SK-N-SH (cell line): ENCODE measurements at regions not wholly inside any gene's neighbourhood (a gene's known extent, or its start where the extent isn't known, plus 50 kb on each side); places are given as distances from the start of the nearest gene placed in this dataset.

Source experiments
- CTCF ChIA-PET: fragments of 300-600, 350-600 bp; formaldehyde crosslinking; extraction: SDS; loops from one replicate; lab custom pipeline; 2021; lab: Yijun Ruan, JAX
- POLR2A ChIA-PET: fragments of 350-600 bp; sonication (Branson Sonifier 250); formaldehyde crosslinking; extraction: SDS; loops from one replicate; lab custom pipeline; 2020; ENCODE audit warnings: antibody characterized with exemption, inconsistent platforms; lab: Yijun Ruan, JAX
- DNase-seq: peaks from one replicate; pipeline ENCODE4 v3.0.0; 2012
- H2AFZ ChIP-seq: fragments of 200-600 bp; sonication (generic); 2 replicates; pipeline ENCODE4 v1.8.1; 2016; ENCODE audit warnings: antibody characterized with exemption, mild to moderate bottlenecking, low read depth
- H3F3A ChIP-seq: fragments of 200-600 bp; sonication (generic); replicated peaks from 2 replicates; pipeline ENCODE3; 2016; ENCODE audit warnings: antibody characterized with exemption, mild to moderate bottlenecking; ENCODE audit not compliant: insufficient read depth
- H3K27ac ChIP-seq, 2 experiments: fragments of 200-500 bp in 1 of 2; fragments of 200-600 bp in 1 of 2; sonication (Bioruptor generic) in 1 of 2; sonication (generic), shearing (Covaris generic) in 1 of 2; 2 replicates each; pipeline versions ENCODE4 v1.5.1 to v1.6.1; 2014 to 2016; ENCODE audit warnings: low read depth in 2 of 2, inconsistent platforms in 1 of 2, low read length in 1 of 2, mild to moderate bottlenecking in 1 of 2, mixed read lengths in 1 of 2
- H3K27me3 ChIP-seq: fragments of 200-600 bp; sonication (generic), shearing (Covaris generic); 2 replicates; pipeline ENCODE4 v1.6.1; 2016; ENCODE audit warnings: mixed run types; ENCODE audit not compliant: insufficient read depth
- H3K36me3 ChIP-seq, 2 experiments: fragments of 200-500 bp in 1 of 2; fragments of 200-600 bp in 1 of 2; sonication (Bioruptor generic) in 1 of 2; sonication (generic) in 1 of 2; replicated peaks in 1 of 2; 2 replicates each; pipeline versions ENCODE3 to v1.5.1; 2014 to 2016; ENCODE audit warnings: low read length in 1 of 2, mild to moderate bottlenecking in 1 of 2; ENCODE audit not compliant: insufficient read depth in 2 of 2, control insufficient read depth in 1 of 2
- H3K4me1 ChIP-seq, 2 experiments: fragments of 200-500 bp in 1 of 2; fragments of 200-600 bp in 1 of 2; sonication (Bioruptor generic) in 1 of 2; sonication (generic), shearing (Covaris generic) in 1 of 2; 2 replicates each; pipeline versions ENCODE4 v1.5.1 to v1.6.1; 2014 to 2016; ENCODE audit warnings: low read depth in 1 of 2, low read length in 1 of 2, mixed run types in 1 of 2; ENCODE audit not compliant: insufficient read depth in 2 of 2, control insufficient read depth in 1 of 2
- H3K4me2 ChIP-seq: fragments of 200-600 bp; sonication (generic), shearing (Covaris generic); 2 replicates; pipeline ENCODE4 v1.6.1; 2017; ENCODE audit warnings: mixed run types
- H3K4me3 ChIP-seq, 2 experiments: fragments of 200-500 bp in 1 of 2; fragments of 200-600 bp in 1 of 2; sonication (Bioruptor generic) in 1 of 2; sonication (generic), shearing (Covaris generic) in 1 of 2; 2 replicates each; pipeline versions ENCODE4 v1.5.1 to v1.8.1; 2014 to 2016; ENCODE audit warnings: low read depth in 2 of 2, inconsistent platforms in 1 of 2, low read length in 1 of 2, mild to moderate bottlenecking in 1 of 2, mixed read lengths in 1 of 2, moderate library complexity in 1 of 2
- H3K79me2 ChIP-seq: fragments of 200-600 bp; sonication (generic); 2 replicates; pipeline ENCODE4 v1.8.1; 2017; ENCODE audit warnings: mild to moderate bottlenecking; ENCODE audit not compliant: insufficient read depth
- H3K9ac ChIP-seq: fragments of 200-600 bp; sonication (generic); 2 replicates; pipeline ENCODE4 v1.6.1; 2017; ENCODE audit warnings: mixed run types
- H3K9me2 ChIP-seq: fragments of 200-600 bp; sonication (generic); 2 replicates; pipeline ENCODE4 v1.6.1; 2017; ENCODE audit warnings: mixed run types
- H3K9me3 ChIP-seq: fragments of 200-600 bp; sonication (generic); 2 replicates; pipeline ENCODE4 v1.6.1; 2017; ENCODE audit warnings: mixed run types, mild to moderate bottlenecking, moderate library complexity
- H4K20me1 ChIP-seq: fragments of 200-600 bp; sonication (generic); 2 replicates; pipeline ENCODE4 v1.6.1; 2017; ENCODE audit warnings: mild to moderate bottlenecking, mixed run types; ENCODE audit not compliant: insufficient read depth
- CHD2 ChIP-seq: fragments of 150-350 bp; IDR thresholded peaks from 2 replicates; pipeline ENCODE4 v1.6.1; 2018; ENCODE audit warnings: low read length; ENCODE audit not compliant: partially characterized antibody
- FOSL2 ChIP-seq: IDR thresholded peaks from 2 replicates; pipeline ENCODE4 v1.4.0; 2012; ENCODE audit warnings: low read depth, mild to moderate bottlenecking, moderate library complexity, borderline replicate concordance
- FOXJ3 ChIP-seq: sonication (generic); formaldehyde crosslinking; IDR thresholded peaks from 2 replicates; pipeline ENCODE4 v1.5.1; 2020; ENCODE audit warnings: mild to moderate bottlenecking, missing genetic modification reagents
- FOXM1 ChIP-seq: IDR thresholded peaks from 2 replicates; pipeline ENCODE4 v1.4.0; 2012; ENCODE audit warnings: low read depth, mild to moderate bottlenecking
- MAX ChIP-seq: IDR thresholded peaks from 2 replicates; pipeline ENCODE4 v1.4.0; 2012; ENCODE audit warnings: low read depth
- NFIC ChIP-seq: IDR thresholded peaks from 2 replicates; pipeline ENCODE4 v1.4.0; 2012; ENCODE audit warnings: borderline replicate concordance
- NRF1 ChIP-seq: IDR thresholded peaks from 2 replicates; pipeline ENCODE4 v1.6.1; 2012; ENCODE audit warnings: low read depth, mild to moderate bottlenecking, low read length
- POLR2AphosphoS5 ChIP-seq: IDR thresholded peaks from 2 replicates; pipeline ENCODE4 v1.6.1; 2012; ENCODE audit warnings: low read depth, low read length
- RCOR1 ChIP-seq: fragments of 150-350 bp; IDR thresholded peaks from 2 replicates; pipeline ENCODE4 v1.6.1; 2017; ENCODE audit warnings: antibody characterized with exemption, low read length
- RFX5 ChIP-seq: IDR thresholded peaks from 2 replicates; pipeline ENCODE4 v1.6.1; 2012; ENCODE audit warnings: mild to moderate bottlenecking, improper control_type of control experiment, low read length
- SMC3 ChIP-seq: IDR thresholded peaks from 2 replicates; pipeline ENCODE4 v1.6.1; 2012; ENCODE audit warnings: low read depth, low read length, improper control_type of control experiment
- TAF1 ChIP-seq: IDR thresholded peaks from 2 replicates; pipeline ENCODE4 v1.6.1; 2012; ENCODE audit warnings: low read depth, mild to moderate bottlenecking, low read length, moderate library complexity, borderline replicate concordance
- TCF12 ChIP-seq: IDR thresholded peaks from 2 replicates; pipeline ENCODE4 v1.4.0; 2012
- TEAD4 ChIP-seq: IDR thresholded peaks from 2 replicates; pipeline ENCODE4 v1.4.0; 2012; ENCODE audit warnings: mild to moderate bottlenecking, borderline replicate concordance; ENCODE audit not compliant: insufficient read depth
- WGBS: methylation state at CpG from one replicate; pipeline ENCODE4 v1.1.6; 2017; ENCODE audit warnings: low lambda C conversion rate; 5-methylcytosine and 5-hydroxymethylcytosine counted together
- TF ChIP-seq, protein P1 (sequence below): fragments of 150-350 bp; IDR thresholded peaks from 2 replicates; pipeline ENCODE4 v1.6.1; 2016; ENCODE audit warnings: mild to moderate bottlenecking, low read depth, low read length
- TF ChIP-seq, protein P2 (sequence below): IDR thresholded peaks from 2 replicates; pipeline ENCODE4 v1.6.1; 2012; ENCODE audit warnings: mild to moderate bottlenecking, low read depth, low read length, moderate library complexity
- TF ChIP-seq, protein P3 (sequence below): fragments of 150-350 bp; IDR thresholded peaks from 2 replicates; pipeline ENCODE4 v1.6.1; 2017; ENCODE audit warnings: antibody characterized with exemption, low read length, low read depth, borderline replicate concordance

GRCh38 chr12:19577281-19577530 lies 137.9 kb downstream of the AEBP2 start:
- Histone ChIP-seq H3F3A (peaks cover 32% of the 10 kb centered on the region), H4K20me1 (no peaks in the 10 kb centered on the region), H3K27ac (peak overlapping the region; percentile 98 to 99), H3K27me3 (no peaks in the 10 kb centered on the region), H3K9me2 (no peaks in the 10 kb centered on the region), H3K79me2 (no peaks in the 10 kb centered on the region)
- POLR2A ChIA-PET, result no interaction called here
- TF ChIP-seq NRF1, result no peak
- no peak for TF ChIP-seq TAF1
- TF ChIP-seq, protein P1, sequence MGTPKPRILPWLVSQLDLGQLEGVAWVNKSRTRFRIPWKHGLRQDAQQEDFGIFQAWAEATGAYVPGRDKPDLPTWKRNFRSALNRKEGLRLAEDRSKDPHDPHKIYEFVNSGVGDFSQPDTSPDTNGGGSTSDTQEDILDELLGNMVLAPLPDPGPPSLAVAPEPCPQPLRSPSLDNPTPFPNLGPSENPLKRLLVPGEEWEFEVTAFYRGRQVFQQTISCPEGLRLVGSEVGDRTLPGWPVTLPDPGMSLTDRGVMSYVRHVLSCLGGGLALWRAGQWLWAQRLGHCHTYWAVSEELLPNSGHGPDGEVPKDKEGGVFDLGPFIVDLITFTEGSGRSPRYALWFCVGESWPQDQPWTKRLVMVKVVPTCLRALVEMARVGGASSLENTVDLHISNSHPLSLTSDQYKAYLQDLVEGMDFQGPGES, result no peak
- TF ChIP-seq FOXJ3, result no peak
- TF ChIP-seq, protein P2, sequence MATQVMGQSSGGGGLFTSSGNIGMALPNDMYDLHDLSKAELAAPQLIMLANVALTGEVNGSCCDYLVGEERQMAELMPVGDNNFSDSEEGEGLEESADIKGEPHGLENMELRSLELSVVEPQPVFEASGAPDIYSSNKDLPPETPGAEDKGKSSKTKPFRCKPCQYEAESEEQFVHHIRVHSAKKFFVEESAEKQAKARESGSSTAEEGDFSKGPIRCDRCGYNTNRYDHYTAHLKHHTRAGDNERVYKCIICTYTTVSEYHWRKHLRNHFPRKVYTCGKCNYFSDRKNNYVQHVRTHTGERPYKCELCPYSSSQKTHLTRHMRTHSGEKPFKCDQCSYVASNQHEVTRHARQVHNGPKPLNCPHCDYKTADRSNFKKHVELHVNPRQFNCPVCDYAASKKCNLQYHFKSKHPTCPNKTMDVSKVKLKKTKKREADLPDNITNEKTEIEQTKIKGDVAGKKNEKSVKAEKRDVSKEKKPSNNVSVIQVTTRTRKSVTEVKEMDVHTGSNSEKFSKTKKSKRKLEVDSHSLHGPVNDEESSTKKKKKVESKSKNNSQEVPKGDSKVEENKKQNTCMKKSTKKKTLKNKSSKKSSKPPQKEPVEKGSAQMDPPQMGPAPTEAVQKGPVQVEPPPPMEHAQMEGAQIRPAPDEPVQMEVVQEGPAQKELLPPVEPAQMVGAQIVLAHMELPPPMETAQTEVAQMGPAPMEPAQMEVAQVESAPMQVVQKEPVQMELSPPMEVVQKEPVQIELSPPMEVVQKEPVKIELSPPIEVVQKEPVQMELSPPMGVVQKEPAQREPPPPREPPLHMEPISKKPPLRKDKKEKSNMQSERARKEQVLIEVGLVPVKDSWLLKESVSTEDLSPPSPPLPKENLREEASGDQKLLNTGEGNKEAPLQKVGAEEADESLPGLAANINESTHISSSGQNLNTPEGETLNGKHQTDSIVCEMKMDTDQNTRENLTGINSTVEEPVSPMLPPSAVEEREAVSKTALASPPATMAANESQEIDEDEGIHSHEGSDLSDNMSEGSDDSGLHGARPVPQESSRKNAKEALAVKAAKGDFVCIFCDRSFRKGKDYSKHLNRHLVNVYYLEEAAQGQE, result no peak
- no peak for TF ChIP-seq SMC3
- no peak for TF ChIP-seq MAX
- no peak for TF ChIP-seq POLR2AphosphoS5
- no peak for TF ChIP-seq FOXM1
- TF ChIP-seq NFIC, result no peak
- no peak for TF ChIP-seq TEAD4
- no peak for TF ChIP-seq RFX5
- TF ChIP-seq, all 33 proteins: peak for 0
- Histone ChIP-seq H3K9me3 (peaks cover 4% of the 10 kb centered on the region; the same call in 1 of the 2 replicates), H2AFZ (0 out of 2 replicates have a peak overlapping the region, but pooled peaks have one; percentile 33), H3K4me2 (no peak overlapping the region), H3K9ac (no peak overlapping the region; the same call in 1 of the 2 replicates), H3K4me3 (no peak overlapping the region), H3K36me3 (peaks cover 0 to 2% of the 10 kb centered on the region in 2 experiments), H3K4me1 (peaks cover 30 to 42% of the 10 kb centered on the region in 2 experiments)
- DNase-seq, result no peak
- CTCF ChIA-PET, result no interaction called here

DNA sequence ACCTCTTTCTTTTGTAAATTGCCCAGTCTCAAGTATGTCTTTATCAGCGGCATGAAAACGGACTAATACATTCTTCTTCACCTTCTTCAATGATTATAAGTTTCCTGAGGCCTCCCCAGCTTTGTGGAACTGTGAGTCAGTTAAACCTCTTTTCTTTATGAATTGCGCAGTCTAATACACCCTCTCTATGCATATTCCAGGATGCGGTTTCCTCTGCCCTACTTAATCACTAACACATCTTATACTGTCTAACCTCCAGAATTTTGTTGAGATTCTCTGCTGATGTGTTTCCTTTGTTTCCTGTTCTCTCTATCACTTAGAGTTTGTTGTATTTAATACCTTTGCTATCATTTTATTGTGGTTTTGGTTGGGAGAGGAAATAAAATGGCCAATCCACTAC lies 145.4 kb downstream of the AEBP2 start:
- no peaks in the 10 kb centered on the region for H3K9me3 ChIP-seq
- no peaks in the 10 kb centered on the region; a peak in 2 of 4 replicates for H3K4me1 ChIP-seq
- no peaks in the 10 kb centered on the region for H3F3A ChIP-seq
- H3K27me3 ChIP-seq, result no peaks in the 10 kb centered on the region
- ChIA-PET POLR2A (no interaction called here), CTCF (no interaction called here)
- H3K27ac ChIP-seq, result no peak overlapping the region
- no peaks in the 10 kb centered on the region for H3K79me2 ChIP-seq
- DNase-seq, result no peak
- no peaks in the 10 kb centered on the region for H4K20me1 ChIP-seq
- H3K4me2 ChIP-seq, result no peak overlapping the region
- H3K36me3 ChIP-seq, result no peaks in the 10 kb centered on the region
- no peaks in the 10 kb centered on the region for H3K9me2 ChIP-seq
- 97% methylated on average over 4 of the region's 4 CpGs for WGBS
- no peak overlapping the region for H3K9ac ChIP-seq
- H3K4me3 ChIP-seq, result no peak overlapping the region
- H2AFZ ChIP-seq, result no peak overlapping the region
- TF ChIP-seq, protein P3, sequence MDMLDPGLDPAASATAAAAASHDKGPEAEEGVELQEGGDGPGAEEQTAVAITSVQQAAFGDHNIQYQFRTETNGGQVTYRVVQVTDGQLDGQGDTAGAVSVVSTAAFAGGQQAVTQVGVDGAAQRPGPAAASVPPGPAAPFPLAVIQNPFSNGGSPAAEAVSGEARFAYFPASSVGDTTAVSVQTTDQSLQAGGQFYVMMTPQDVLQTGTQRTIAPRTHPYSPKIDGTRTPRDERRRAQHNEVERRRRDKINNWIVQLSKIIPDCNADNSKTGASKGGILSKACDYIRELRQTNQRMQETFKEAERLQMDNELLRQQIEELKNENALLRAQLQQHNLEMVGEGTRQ, result no peak
- TF ChIP-seq MAX, result no peak
- TF ChIP-seq NFIC, result no peak
- no peak for TF ChIP-seq RFX5
- no peak for TF ChIP-seq RCOR1
- TF ChIP-seq, protein P2, result no peak
- no peak for TF ChIP-seq POLR2AphosphoS5
- no peak for TF ChIP-seq CHD2
- TF ChIP-seq FOSL2, result no peak
- TF ChIP-seq TCF12, result no peak
